GM19452 (cell line): ENCODE measurements at regions not wholly inside any gene's neighbourhood (a gene's known extent, or its start where the extent isn't known, plus 50 kb on each side); places are given as distances from the start of the nearest gene placed in this dataset.

Experiments used
- ATAC-seq: cut with Tn5 transposase; IDR thresholded peaks from one replicate; pipeline ENCODE4 v1.9.1; 2021; ENCODE audit not compliant: unreplicated experiment

DNA sequence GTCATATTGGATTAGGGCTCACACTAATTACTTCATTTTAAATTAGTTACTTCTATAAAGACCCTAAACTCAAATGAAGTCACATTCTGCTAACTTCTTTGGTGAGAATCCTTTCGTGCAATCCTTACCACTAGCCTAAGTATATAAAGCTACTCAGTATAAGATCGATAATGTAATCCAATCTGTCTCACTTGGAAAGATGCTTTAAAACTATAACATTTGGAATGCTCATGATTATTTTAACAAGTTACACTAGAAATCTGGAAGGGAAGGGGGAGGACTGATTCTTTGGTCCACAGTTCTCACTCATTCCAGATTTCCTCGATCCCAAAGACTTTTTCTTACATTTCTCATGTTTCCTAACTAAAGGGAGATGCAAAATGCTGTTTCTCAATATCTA, 336.4 kb upstream of the SLIT2 start:
- ATAC-seq: no peak

DNA sequence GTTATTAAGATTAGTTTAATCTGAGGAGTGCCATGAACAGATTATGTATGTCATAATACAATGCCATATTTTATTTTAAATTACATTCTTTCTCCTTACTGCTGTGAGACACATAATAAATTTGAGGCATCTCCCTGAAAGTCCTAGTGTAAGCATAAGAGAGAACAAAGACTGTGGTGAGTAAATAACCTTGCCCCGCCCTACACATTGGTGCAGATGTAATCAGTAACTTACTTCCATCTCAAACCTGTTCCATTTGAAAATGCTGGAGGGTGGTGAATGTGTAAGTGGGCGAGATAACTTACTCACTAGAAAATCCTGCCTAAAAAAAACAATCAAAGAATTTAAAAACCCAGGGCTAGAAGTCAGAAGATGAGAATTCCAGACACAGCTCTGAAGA, 338.1 kb upstream of the SLIT2 start:
- no peak for ATAC-seq

DNA sequence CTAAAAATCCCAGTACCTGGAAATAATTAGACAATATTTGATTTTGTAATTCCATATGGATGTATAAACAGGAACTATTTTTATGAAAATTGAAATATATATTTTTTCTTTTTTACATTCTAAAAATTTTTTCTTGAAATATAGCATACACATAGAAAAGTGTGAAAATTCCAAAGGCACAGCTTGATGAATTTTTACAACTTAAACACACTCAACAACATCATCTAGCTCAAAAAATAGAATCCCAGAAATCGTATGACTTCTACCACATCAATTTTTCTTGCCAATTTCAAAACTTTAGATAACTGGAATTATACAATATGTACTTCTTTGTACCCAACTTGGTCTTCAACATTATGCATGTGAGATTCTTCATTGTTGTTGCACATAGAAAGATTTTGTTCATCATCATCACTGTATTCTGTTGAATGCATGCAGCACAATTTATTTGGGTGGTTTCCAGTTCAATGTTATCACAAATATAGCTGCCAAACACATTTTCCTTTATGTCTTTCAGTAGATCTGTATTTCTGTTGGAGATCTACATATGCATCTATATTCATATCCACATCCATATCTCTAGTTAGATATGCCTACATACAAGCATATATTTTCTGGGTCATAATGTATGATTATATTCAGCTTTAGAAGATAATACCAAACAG, 340.7 kb upstream of the SLIT2 start:
- no peak for ATAC-seq

DNA sequence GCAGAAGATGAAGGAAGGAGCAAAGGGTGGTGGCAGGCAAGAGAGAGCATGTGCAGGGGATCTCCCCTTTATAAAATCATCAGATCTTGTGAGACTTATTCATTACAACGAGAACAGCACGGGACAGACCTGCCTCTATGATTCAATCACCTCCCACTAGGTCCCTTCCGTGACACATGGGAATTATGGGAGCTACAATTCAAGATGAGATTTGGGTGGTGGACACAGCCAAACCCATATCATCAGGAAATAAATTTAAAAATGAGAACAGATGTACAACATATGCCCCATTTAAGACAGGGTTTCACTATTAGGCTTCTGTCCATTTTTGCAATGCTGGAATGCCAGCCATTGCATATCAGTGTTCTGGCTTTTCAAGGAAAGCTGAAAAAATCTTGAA, 346.7 kb upstream of the SLIT2 start:
- no peak for ATAC-seq

DNA sequence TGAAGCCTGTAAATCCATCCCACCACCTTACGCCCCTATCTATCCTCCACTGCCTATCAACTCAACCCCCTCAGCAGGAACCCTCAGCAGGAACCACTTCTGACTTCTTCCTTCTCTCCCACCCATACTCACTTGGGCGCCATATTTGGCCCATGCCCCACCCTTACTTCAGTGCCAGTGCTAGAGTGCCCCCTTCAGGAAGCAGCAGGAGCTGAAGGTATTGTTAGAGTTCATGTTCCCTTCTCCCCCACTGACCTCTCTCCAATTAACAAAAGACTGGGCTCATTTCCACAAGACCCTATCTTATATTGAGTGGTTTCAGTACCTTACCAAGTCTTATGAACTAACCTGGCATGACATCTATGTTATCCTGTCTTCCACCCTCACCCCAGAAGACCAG, 363.1 kb upstream of the SLIT2 start:
- no peak for ATAC-seq

DNA sequence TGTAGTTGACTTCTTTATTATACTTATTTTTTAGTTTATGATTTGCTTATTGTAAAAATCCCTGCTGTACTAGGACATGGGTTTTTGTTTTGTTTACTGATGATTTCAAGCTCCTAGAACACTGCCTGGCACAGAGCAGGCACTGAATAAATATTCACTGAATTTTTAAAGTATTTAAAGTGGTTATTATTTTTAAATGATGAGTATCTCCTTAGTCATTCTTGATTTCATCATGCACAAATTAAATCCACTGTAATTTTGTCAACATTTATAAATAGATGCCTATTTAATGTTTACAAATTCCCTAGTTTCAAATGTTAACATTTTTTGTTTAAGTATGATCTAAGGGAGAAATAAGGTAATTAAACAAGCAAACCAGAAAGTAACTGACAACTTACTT, 367.9 kb upstream of the SLIT2 start:
- no peak for ATAC-seq

DNA sequence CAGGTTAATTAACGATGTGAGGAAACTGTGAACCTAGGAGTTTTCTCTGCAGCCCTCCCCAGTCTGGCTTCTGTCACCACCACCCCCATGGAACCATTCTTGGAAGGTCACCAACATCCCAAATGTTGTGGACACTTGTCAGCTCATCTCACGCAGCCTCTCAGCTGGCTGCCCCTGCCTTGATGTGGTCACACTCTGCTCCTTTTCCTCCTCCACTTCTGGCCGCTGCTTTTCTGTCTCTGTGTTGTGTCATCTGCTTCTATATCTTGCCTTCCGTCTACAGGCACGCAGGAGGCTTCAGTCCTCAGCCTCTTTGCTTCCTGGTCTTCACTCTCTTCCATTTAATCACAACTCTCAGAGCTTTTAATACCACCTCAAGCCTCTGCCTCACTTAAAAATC, 371.5 kb upstream of the SLIT2 start:
- no peak for ATAC-seq

DNA sequence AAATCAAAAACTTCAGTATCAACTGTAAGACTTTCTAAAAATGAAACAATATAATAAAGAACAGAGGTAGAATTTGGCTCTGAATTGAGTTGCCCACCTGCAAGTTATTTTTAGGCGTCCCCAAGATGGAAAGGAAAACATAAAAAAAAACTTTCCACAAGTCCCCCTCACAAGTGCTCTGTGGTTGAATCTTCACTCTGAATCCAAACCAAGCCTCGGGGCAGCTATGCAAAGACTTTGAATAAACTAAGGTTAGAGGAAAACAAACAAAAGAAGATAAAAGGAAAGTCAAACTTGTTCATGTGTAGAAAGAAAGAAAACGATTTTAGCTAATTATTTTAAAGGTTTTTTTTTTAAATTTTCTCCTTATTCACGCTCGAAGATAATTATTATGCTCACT, 372.4 kb upstream of the SLIT2 start:
- ATAC-seq: no peak

DNA sequence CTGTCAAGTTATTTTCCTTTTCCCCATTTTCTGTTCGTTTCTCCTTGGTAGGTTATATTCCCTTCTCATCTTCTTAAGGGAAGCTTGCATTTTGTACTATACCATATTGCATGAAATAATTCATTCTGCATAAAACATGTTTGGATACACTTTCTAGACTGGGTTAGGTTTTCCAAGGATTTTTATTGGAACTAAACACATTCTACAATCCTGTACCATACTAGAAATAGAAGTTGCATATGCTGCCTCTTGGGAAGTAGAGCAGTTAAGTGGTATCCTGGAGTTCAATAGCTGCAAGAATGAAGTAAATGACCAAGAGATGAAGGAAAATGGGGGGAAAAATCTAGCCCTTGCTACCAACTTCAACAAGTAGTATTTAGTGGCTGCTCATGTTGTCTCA, 393.7 kb upstream of the SLIT2 start:
- no peak for ATAC-seq

DNA sequence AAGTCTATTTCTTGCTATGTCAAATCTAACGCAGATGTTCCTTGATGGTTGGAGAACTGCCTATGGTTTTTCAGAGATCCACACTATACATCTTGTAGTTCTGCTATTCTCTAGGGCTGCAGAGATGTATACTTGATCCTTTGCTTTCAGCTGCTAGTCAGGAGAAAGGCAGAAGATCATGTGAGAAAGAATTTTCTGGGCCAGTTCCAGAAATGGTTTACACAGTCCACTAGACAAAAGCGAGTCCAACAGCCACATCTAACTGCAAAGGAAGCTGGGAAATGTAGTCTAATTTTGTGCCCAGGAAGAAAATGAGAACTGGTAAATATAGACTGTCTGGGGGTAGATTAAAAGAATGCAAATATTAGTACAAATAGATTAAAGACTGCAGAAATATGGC, 394.3 kb upstream of the SLIT2 start:
- no peak for ATAC-seq

DNA sequence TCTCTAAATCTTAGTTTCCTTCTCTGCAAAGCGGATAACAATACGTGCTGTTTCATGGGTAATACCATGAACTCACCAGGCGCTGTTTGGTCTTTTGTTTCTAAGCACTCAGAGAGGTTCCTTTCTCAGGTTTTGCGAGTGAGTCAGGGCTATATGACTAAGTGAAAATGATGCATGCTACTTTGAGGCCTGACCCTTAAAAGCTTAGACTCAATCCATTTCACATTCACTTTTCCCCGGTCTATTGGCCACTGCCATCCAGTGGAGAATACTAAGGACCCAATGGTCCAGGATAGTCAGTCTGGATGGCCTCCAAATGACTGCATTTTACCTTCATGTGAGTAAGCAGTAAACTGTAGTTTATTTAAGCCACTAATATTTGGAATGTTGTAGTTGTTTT, 400.8 kb upstream of the SLIT2 start:
- ATAC-seq: no peak

DNA sequence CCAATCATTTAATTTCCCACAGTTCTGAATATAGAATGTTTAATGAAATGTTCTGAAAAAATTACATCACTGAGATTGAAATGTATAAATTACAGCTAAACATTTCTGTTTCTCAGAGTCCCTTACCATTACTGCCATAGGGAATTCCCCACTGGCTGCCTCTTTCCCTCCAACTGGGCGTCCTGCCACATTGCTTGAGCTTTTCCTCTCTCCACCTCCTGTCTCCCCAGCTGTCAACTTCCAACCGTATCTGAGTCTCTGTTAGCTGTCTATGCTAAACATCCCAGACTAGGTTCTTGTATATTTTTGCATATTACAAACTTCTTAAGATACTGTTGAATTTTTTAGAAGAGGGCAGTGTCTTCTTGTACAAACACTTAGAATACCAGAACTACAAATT, 407.3 kb upstream of the SLIT2 start:
- no peak for ATAC-seq

DNA sequence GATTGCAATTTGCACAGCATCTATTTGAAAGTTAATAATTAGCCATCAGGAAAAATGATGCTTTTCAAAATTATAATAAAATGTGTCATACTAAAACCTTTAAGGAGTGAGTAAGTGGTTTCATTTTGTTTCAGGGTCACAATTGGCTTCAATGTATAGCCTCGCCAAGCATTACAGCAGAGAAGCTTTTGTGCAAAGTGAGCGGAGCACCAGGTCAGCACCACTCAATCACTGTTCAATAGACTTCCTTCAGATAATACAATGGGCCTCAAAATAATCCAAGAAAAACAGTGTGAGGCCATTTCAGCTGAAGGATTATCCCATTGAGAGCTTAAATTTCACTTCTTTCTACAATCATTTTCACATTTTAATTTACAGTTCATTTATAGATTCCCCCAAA, 409.2 kb upstream of the SLIT2 start:
- no peak for ATAC-seq

DNA sequence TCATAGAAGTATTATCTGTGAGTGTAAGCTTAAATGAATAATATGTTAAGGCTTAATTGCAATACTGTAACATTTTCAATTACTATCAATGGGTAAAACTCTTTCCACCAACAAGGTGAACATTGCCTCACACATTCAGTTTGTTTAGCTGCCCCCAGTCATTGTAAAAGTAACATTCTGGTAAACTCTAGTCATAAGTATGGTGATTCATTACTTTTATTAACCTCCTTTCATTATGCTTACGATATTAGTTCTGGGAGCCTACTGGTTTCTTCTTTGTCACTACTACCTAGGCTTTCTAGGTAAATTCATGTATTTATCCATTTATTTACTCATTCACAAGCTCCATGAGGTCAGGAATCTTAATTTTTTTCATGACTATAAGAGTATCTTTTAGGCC, 412.8 kb upstream of the SLIT2 start:
- no peak for ATAC-seq

DNA sequence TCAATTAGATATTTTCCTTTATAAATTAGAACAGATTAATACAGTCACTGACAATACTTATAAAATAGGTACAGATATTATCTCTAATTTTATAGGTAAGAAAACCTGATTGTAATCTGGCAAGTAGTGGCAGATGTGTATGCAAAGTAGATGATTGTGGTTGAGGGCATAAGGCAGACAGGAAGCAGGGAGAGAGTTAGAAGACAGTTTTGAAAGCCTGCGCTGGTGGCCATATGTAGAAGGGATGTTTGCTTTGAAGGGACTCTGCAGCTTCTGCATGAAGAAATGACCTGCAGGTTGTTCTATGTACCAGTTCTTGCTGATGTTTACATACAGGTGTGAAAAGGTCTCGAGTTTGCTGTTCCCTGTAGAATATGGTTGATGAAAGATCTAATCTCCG, 416.3 kb upstream of the SLIT2 start:
- no peak for ATAC-seq

DNA sequence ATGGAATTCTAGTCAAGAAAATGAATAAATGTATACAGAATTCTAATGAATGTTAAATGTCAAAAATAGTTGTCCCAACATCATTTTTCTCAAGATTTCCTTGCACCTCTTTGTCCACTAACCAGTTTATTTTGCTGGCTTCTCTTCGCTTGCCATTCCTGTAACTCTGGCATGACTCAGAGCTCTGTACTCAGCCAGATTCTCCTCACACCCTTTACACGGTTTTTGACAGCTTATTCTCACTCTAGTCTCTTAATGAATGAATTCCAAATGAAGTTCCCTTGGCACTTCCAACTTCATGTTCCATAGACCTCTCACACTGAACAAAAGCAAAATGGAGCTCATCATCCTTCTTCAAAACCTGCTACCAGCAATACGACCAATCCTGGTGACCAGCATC, 419.3 kb upstream of the SLIT2 start:
- ATAC-seq: no peak

DNA sequence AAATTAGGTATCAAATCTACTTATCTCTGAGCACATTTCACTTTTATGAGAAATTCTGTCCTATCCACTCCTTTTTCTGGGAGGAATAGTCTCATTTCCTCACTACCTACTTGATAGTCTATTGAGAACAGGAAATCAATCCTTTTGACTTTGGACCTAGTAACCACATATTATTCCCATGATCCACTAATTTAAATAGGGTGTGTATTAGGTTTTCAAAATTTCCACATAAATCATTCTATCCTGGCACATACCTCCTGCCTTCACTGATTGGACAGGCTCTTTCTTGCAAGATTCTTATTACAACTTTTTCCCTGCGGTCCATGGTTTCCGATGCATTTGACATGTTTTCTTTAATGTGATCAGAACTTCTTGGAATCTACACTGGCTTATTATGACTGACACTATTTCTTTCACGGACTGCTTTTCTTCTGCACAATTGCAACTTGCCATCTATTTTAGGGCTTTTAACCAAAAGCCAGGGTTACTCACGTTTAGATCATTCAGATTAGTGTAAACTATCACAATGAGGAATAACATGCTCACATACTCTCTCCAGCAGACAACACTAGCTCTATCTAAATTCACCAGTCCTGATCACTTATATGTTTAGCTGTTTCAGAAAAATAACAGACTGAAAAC, 419.9 kb upstream of the SLIT2 start:
- no peak for ATAC-seq

DNA sequence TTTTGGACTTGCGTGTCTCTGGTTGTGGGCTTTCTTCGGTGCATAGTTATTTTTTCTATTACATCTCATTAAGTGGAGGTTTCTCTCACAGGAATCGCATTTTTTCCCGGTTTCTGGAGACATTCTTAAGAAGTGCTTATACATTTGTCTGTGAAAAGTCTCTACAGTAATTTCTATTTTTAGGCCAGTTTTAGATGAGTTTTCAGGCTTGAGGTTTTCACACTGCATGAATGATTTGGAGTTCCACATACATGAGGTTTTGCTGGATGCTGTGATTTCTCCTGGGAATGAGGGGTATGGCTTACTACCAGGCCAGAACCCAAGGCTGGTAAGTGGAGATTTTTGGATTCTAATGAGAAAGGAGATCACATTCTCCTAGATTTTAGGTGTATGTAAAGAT, 422.6 kb upstream of the SLIT2 start:
- ATAC-seq: no peak

DNA sequence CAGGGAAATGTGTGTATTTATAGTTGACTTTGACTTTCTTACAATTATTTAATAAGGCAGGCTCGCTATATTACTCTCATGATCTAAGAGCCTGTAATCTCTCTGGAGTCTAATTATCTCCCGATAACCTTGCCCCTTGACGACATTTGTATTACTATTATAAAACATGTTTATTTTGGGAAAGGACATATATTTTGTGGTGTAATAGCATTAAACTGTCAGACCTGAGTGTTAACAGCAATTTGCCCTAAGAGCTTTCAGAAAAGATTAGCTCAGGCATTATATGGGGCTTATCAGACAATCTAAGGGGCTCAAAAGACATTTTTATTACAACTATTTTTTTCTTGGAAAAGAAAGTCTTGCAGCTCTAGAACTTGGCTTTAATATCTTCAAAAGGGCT, 427.9 kb upstream of the SLIT2 start:
- ATAC-seq: no peak

DNA sequence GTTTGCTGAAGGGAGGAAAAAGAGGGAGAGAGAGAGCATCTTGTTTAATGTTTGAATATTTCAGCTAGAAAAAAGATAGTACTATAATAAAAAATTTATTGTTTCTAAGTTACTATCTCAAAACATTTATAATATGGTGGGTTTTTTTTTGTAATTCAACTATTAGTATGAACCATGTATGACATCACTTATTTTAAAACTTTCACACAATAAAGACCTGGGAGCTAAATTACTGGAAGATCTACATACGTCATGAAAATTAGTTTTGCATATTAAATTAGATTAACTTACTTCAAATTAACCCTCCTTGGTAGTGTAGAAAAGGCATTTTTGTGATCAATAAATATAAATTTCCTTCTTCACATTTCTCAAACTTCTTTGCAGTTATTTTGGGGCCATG, 432.0 kb upstream of the SLIT2 start:
- ATAC-seq: no peak

DNA sequence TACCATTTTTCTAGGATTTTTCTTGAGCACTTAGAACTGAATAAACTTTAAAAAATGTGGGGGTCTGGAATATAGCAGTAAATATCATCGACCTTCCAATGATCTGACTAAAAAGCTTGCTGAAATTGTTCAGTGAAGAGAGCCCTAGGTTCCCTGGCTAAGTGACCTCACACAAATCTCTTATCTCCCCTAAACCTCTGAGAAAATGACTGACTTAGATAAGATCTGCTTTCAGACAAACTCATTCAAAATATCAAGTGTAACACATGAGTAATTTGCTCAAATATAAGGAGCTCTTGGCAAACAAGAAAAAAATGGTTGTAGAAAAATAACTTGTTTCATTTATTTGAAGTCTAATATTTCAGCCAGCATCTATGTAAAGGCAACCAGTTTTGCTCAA, 441.7 kb upstream of the SLIT2 start:
- no peak for ATAC-seq

DNA sequence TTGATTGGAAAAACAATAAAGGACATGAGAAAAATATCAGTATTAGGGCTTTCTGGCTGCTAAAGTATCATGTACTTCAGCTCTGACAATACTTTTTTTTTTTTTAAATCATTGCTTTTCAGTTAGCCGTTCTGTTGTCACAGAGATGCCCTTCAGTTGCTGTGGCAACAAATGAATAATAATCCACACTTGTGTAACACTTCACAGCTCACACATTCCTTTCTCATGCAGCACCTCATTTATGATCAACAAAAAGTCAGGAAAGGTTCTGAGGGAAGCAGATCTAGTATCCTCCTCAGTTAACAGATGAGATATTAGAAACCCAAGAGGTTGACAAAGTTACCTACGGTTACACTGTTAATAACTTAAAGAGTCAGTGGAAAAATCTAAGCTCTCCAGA, 444.2 kb upstream of the SLIT2 start:
- ATAC-seq: no peak

DNA sequence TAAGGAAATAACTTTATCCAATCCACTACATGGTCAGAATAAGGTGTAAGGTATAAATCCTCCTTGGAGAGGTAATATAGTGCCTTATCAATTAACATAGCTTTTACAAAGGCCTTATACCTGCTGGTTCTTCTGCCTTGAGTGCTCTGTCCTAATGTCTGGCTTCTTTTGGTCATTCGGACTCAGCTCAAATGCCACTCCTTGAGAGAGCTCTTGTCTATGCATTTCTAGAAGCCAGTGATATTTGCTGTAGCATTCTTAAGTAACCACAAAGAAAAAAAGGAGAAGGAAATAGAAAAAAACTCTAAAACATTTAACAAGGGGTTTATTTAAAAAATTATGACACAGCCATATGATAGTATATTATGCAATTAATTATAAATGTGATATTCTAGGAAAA, 444.8 kb upstream of the SLIT2 start:
- ATAC-seq: no peak
